GM23338 (cell line): ENCODE measurements at regions not wholly inside any gene's neighbourhood (a gene's known extent, or its start where the extent isn't known, plus 50 kb on each side); places are given as distances from the start of the nearest gene placed in this dataset.

Experiments
- ATAC-seq: fragments of 200-7000 bp; cut with Tn5 transposase; 3 replicates; pipeline ENCODE4 v1.9.1; 2020
- DNase-seq: peaks from one replicate; pipeline ENCODE4 v3.0.0-alpha.2; 2015; ENCODE audit warnings: low spot score
- H2AFZ ChIP-seq: fragments of 200-600 bp; sonication (generic); 2 replicates; pipeline ENCODE4 v1.8.0; 2016; ENCODE audit warnings: antibody characterized with exemption, mild to moderate bottlenecking, moderate library complexity
- H3F3A ChIP-seq: fragments of 200-600 bp; sonication (generic); replicated peaks from 2 replicates; pipeline ENCODE4 v1.8.0; 2017; ENCODE audit warnings: antibody characterized with exemption, mixed run types, low read depth
- H3K27ac ChIP-seq: fragments of 200-600 bp; sonication (generic); 2 replicates; pipeline ENCODE4 v1.6.1; 2016; ENCODE audit warnings: low read depth
- H3K27me3 ChIP-seq: fragments of 200-600 bp; sonication (generic); 2 replicates; pipeline ENCODE4 v1.8.0; 2016; ENCODE audit warnings: mild to moderate bottlenecking, mixed run types, moderate library complexity; ENCODE audit not compliant: insufficient read depth
- H3K36me3 ChIP-seq: fragments of 200-600 bp; sonication (generic); 2 replicates; pipeline ENCODE4 v1.8.0; 2016; ENCODE audit warnings: mild to moderate bottlenecking; ENCODE audit not compliant: insufficient read depth
- H3K4me1 ChIP-seq: fragments of 200-600 bp; sonication (generic); 2 replicates; pipeline ENCODE4 v1.8.0; 2016; ENCODE audit warnings: mild to moderate bottlenecking, moderate library complexity; ENCODE audit not compliant: insufficient read depth
- H3K4me2 ChIP-seq: fragments of 200-600 bp; sonication (generic); 2 replicates; pipeline ENCODE4 v1.7.1; 2017; ENCODE audit warnings: mixed run types
- H3K4me3 ChIP-seq: fragments of 200-600 bp; sonication (generic); 2 replicates; pipeline ENCODE4 v1.6.1; 2016; ENCODE audit warnings: mixed run types
- H3K79me2 ChIP-seq: fragments of 200-600 bp; sonication (generic); replicated peaks from 2 replicates; pipeline ENCODE4 v1.8.0; 2017; ENCODE audit warnings: mild to moderate bottlenecking; ENCODE audit not compliant: insufficient read depth
- H3K9me2 ChIP-seq: fragments of 200-600 bp; sonication (generic); 2 replicates; pipeline ENCODE4 v1.8.0; 2017; ENCODE audit not compliant: insufficient read depth
- H4K20me1 ChIP-seq: fragments of 200-600 bp; sonication (generic); replicated peaks from 2 replicates; pipeline ENCODE4 v1.8.0; 2017; ENCODE audit warnings: mild to moderate bottlenecking; ENCODE audit not compliant: insufficient read depth
- H3K27ac Mint-ChIP-seq: 2 replicates; pipeline ENCODE4 v1.8.0; 2020; ENCODE audit warnings: inconsistent platforms, mild to moderate bottlenecking, moderate library complexity, mixed read lengths
- H3K27me3 Mint-ChIP-seq: 3 replicates; pipeline ENCODE4 v1.8.0; 2022; ENCODE audit warnings: low read depth, mild to moderate bottlenecking, moderate library complexity, mixed read lengths, inconsistent platforms; ENCODE audit not compliant: insufficient read depth, poor library complexity
- H3K36me3 Mint-ChIP-seq: 3 replicates; pipeline ENCODE4 v1.8.0; 2021; ENCODE audit warnings: low read depth, mild to moderate bottlenecking, inconsistent platforms, moderate library complexity, mixed read lengths
- H3K4me1 Mint-ChIP-seq: 3 replicates; pipeline ENCODE4 v1.8.0; 2020; ENCODE audit warnings: mild to moderate bottlenecking, inconsistent platforms, mixed read lengths
- H3K4me3 Mint-ChIP-seq: 3 replicates; pipeline ENCODE4 v1.8.0; 2021; ENCODE audit warnings: moderate library complexity, mild to moderate bottlenecking, inconsistent platforms, mixed read lengths
- H3K9me3 Mint-ChIP-seq: 3 replicates; pipeline ENCODE4 v1.8.0; 2020; ENCODE audit warnings: moderate library complexity, mild to moderate bottlenecking, inconsistent platforms, mixed read lengths
- CREB1 ChIP-seq: fragments of 250-450 bp; sonication (Bioruptor Pico); IDR thresholded peaks from 2 replicates; pipeline ENCODE4 v1.5.0; 2020; ENCODE audit warnings: low read depth, mild to moderate bottlenecking, moderate library complexity
- EZH2 ChIP-seq: fragments of 200-600 bp; sonication (generic); IDR thresholded peaks from one replicate; pipeline ENCODE4 v1.8.0; 2017; ENCODE audit warnings: antibody characterized with exemption, mild to moderate bottlenecking, low read depth; ENCODE audit not compliant: unreplicated experiment
- JUNB ChIP-seq: IDR thresholded peaks from one replicate; pipeline ENCODE4 v1.6.1; 2016; ENCODE audit warnings: antibody characterized with exemption; ENCODE audit not compliant: unreplicated experiment
- NANOG ChIP-seq: IDR thresholded peaks from 2 replicates; pipeline ENCODE4 v1.6.1; 2016; ENCODE audit warnings: antibody characterized with exemption, borderline replicate concordance
- POLR2AphosphoS5 ChIP-seq: IDR thresholded peaks from 2 replicates; pipeline ENCODE4 v1.6.1; 2016; ENCODE audit warnings: antibody characterized with exemption, low read depth
- ZNF114 ChIP-seq: fragments of 250-450 bp; sonication (Bioruptor Pico); IDR thresholded peaks from 2 replicates; pipeline ENCODE4 v1.5.0; 2020; ENCODE audit warnings: mild to moderate bottlenecking, moderate library complexity
- ZNF331 ChIP-seq: fragments of 250-450 bp; sonication (Bioruptor Pico); IDR thresholded peaks from 2 replicates; pipeline ENCODE4 v1.5.0; 2020; ENCODE audit warnings: low read depth, mild to moderate bottlenecking, moderate library complexity
- TF ChIP-seq, protein P1 (sequence below): IDR thresholded peaks from one replicate; pipeline ENCODE4 v1.6.1; 2018; ENCODE audit warnings: antibody characterized with exemption; ENCODE audit not compliant: unreplicated experiment
- TF ChIP-seq, protein P2 (sequence below): IDR thresholded peaks from 2 replicates; pipeline ENCODE4 v1.6.1; 2016; ENCODE audit warnings: antibody characterized with exemption
- TF ChIP-seq, protein P3 (sequence below): fragments of 250-450 bp; sonication (Bioruptor Pico); IDR thresholded peaks from 2 replicates; pipeline ENCODE4 v1.5.0; 2020; ENCODE audit warnings: mild to moderate bottlenecking, moderate library complexity

DNA sequence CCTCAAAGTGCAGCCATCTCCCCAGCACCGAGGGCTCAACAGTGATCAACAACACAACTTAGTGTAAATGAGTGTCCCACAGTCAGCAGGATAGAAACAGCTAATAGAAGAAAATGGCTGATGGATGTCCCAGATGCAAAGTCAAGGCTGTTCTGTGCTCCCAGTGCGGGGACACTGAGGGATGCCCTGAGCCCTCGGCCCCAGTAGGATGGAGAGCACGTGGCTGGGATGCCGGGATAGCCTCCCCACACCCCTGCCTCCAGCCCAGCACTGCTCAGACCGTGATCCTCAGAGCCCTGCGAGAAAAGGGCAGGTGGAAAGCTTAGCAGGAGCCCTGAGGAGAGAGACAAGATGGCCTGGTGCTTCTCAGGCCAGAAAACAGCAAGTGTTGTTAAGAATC is 243.9 kb upstream of the TCERG1L start:
- H3K9me2 ChIP-seq: no peaks in the 10 kb centered on the region
- Mint-ChIP-seq H3K36me3 (peaks cover 14% of the 10 kb centered on the region; the same call in 2 of the 3 replicates), H3K9me3 (peaks cover 92% of the 10 kb centered on the region), H3K4me3 (no peak overlapping the region), H3K4me1 (no peaks in the 10 kb centered on the region; the same call in 2 of the 3 replicates), H3K27me3 (peaks cover 11% of the 10 kb centered on the region), H3K27ac (no peak overlapping the region)
- no peaks in the 10 kb centered on the region for H3K79me2 ChIP-seq
- ATAC-seq: no peak
- H2AFZ ChIP-seq: no peak overlapping the region
- H3K27ac ChIP-seq: no peak overlapping the region
- no peak for DNase-seq
- no peaks in the 10 kb centered on the region for H3K27me3 ChIP-seq
- H3K4me2 ChIP-seq: no peak overlapping the region
- no peaks in the 10 kb centered on the region for H3K4me1 ChIP-seq
- H3K36me3 ChIP-seq: no peaks in the 10 kb centered on the region
- TF ChIP-seq POLR2AphosphoS5: no peak
- H4K20me1 ChIP-seq: no peaks in the 10 kb centered on the region
- no peaks in the 10 kb centered on the region for H3F3A ChIP-seq
- no peak overlapping the region for H3K4me3 ChIP-seq

DNA sequence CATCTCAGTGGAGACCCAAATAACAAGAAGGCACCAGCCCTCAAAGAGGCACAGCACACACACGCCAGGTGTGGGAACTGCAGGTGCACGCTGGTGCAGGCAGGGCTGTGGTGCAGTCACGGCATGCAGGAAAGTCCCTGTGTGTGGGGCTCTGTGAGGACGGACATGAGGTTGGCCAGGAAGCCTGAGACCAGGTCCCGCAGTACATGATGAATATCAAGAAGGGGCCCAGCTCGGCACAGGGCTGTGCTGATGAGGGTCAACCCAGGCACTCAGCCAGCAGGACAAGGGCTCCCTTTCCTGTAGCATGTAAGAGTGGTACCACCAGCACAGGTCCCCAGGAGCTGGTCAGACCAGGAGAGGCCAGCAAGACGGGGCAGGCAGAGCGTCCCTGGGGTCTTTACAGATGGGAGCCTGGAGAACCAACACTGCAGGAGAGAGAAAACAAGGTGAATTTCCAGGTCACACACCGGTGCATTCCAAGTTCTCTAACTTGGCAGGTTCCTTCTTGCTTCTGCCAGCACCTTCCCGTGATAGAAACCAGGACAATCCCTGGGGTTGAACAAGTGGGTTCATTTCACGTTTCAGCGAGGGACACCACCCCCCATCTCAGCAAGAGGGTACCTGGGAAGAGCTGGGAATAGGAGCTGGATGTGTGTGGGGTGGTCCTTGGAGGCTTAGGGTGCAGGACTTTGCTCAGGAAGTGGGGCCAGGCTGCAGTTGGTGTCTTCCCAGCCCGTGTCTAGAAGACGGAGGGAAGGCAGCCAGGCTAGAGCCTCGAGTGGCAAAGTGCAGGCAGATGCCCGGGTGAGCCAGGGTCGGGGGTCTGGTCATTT is 244.8 kb upstream of the TCERG1L start:
- Histone ChIP-seq H4K20me1 (no peaks in the 10 kb centered on the region), H3K4me1 (no peaks in the 10 kb centered on the region), H3F3A (no peaks in the 10 kb centered on the region), H2AFZ (no peak overlapping the region), H3K4me2 (no peak overlapping the region), H3K4me3 (no peak overlapping the region), H3K27me3 (no peaks in the 10 kb centered on the region), H3K27ac (no peak overlapping the region), H3K79me2 (no peaks in the 10 kb centered on the region), H3K36me3 (no peaks in the 10 kb centered on the region; the same call in 1 of the 2 replicates), H3K9me2 (no peaks in the 10 kb centered on the region)
- peaks cover 92% of the 10 kb centered on the region for H3K9me3 Mint-ChIP-seq
- no peak overlapping the region for H3K4me3 Mint-ChIP-seq
- peaks cover 11% of the 10 kb centered on the region for H3K27me3 Mint-ChIP-seq
- ATAC-seq (no peak), DNase-seq (no peak)
- no peak overlapping the region for H3K27ac Mint-ChIP-seq
- H3K4me1 Mint-ChIP-seq: no peaks in the 10 kb centered on the region; the same call in 2 of the 3 replicates
- H3K36me3 Mint-ChIP-seq: peaks cover 14% of the 10 kb centered on the region; the same call in 2 of the 3 replicates
- TF ChIP-seq POLR2AphosphoS5 (no peak), ZNF331 (CRISPR knock-in tag) (no peak), EZH2 (no peak), ZNF114 (CRISPR knock-in tag) (no peak), JUNB (no peak), NANOG (no peak), CREB1 (CRISPR knock-in tag) (no peak)
- TF ChIP-seq, protein P1, sequence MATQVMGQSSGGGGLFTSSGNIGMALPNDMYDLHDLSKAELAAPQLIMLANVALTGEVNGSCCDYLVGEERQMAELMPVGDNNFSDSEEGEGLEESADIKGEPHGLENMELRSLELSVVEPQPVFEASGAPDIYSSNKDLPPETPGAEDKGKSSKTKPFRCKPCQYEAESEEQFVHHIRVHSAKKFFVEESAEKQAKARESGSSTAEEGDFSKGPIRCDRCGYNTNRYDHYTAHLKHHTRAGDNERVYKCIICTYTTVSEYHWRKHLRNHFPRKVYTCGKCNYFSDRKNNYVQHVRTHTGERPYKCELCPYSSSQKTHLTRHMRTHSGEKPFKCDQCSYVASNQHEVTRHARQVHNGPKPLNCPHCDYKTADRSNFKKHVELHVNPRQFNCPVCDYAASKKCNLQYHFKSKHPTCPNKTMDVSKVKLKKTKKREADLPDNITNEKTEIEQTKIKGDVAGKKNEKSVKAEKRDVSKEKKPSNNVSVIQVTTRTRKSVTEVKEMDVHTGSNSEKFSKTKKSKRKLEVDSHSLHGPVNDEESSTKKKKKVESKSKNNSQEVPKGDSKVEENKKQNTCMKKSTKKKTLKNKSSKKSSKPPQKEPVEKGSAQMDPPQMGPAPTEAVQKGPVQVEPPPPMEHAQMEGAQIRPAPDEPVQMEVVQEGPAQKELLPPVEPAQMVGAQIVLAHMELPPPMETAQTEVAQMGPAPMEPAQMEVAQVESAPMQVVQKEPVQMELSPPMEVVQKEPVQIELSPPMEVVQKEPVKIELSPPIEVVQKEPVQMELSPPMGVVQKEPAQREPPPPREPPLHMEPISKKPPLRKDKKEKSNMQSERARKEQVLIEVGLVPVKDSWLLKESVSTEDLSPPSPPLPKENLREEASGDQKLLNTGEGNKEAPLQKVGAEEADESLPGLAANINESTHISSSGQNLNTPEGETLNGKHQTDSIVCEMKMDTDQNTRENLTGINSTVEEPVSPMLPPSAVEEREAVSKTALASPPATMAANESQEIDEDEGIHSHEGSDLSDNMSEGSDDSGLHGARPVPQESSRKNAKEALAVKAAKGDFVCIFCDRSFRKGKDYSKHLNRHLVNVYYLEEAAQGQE: no peak
- TF ChIP-seq, protein P2, sequence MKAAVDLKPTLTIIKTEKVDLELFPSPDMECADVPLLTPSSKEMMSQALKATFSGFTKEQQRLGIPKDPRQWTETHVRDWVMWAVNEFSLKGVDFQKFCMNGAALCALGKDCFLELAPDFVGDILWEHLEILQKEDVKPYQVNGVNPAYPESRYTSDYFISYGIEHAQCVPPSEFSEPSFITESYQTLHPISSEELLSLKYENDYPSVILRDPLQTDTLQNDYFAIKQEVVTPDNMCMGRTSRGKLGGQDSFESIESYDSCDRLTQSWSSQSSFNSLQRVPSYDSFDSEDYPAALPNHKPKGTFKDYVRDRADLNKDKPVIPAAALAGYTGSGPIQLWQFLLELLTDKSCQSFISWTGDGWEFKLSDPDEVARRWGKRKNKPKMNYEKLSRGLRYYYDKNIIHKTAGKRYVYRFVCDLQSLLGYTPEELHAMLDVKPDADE: no peak
- TF ChIP-seq, protein P3, sequence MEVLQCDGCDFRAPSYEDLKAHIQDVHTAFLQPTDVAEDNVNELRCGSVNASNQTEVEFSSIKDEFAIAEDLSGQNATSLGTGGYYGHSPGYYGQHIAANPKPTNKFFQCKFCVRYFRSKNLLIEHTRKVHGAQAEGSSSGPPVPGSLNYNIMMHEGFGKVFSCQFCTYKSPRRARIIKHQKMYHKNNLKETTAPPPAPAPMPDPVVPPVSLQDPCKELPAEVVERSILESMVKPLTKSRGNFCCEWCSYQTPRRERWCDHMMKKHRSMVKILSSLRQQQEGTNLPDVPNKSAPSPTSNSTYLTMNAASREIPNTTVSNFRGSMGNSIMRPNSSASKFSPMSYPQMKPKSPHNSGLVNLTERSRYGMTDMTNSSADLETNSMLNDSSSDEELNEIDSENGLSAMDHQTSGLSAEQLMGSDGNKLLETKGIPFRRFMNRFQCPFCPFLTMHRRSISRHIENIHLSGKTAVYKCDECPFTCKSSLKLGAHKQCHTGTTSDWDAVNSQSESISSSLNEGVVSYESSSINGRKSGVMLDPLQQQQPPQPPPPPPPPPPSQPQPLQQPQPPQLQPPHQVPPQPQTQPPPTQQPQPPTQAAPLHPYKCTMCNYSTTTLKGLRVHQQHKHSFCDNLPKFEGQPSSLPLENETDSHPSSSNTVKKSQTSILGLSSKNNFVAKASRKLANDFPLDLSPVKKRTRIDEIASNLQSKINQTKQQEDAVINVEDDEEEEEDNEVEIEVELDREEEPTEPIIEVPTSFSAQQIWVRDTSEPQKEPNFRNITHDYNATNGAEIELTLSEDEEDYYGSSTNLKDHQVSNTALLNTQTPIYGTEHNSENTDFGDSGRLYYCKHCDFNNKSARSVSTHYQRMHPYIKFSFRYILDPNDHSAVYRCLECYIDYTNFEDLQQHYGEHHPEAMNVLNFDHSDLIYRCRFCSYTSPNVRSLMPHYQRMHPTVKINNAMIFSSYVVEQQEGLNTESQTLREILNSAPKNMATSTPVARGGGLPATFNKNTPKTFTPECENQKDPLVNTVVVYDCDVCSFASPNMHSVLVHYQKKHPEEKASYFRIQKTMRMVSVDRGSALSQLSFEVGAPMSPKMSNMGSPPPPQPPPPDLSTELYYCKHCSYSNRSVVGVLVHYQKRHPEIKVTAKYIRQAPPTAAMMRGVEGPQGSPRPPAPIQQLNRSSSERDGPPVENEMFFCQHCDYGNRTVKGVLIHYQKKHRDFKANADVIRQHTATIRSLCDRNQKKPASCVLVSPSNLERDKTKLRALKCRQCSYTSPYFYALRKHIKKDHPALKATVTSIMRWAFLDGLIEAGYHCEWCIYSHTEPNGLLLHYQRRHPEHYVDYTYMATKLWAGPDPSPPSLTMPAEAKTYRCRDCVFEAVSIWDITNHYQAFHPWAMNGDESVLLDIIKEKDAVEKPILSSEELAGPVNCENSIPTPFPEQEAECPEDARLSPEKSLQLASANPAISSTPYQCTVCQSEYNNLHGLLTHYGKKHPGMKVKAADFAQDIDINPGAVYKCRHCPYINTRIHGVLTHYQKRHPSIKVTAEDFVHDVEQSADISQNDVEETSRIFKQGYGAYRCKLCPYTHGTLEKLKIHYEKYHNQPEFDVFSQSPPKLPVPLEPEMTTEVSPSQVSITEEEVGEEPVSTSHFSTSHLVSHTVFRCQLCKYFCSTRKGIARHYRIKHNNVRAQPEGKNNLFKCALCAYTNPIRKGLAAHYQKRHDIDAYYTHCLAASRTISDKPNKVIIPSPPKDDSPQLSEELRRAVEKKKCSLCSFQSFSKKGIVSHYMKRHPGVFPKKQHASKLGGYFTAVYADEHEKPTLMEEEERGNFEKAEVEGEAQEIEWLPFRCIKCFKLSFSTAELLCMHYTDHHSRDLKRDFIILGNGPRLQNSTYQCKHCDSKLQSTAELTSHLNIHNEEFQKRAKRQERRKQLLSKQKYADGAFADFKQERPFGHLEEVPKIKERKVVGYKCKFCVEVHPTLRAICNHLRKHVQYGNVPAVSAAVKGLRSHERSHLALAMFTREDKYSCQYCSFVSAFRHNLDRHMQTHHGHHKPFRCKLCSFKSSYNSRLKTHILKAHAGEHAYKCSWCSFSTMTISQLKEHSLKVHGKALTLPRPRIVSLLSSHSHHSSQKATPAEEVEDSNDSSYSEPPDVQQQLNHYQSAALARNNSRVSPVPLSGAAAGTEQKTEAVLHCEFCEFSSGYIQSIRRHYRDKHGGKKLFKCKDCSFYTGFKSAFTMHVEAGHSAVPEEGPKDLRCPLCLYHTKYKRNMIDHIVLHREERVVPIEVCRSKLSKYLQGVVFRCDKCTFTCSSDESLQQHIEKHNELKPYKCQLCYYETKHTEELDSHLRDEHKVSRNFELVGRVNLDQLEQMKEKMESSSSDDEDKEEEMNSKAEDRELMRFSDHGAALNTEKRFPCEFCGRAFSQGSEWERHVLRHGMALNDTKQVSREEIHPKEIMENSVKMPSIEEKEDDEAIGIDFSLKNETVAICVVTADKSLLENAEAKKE: no peak
